ENCODE measurements at regions not wholly inside any gene's neighbourhood (a gene's known extent, or its start where the extent isn't known, plus 50 kb on each side); places are given as distances from the start of the nearest gene placed in this dataset.

- TF ChIP-seq CTCF (IDR thresholded peaks at IDR 0.05) (no peak), REST (IDR thresholded peaks at IDR 0.05; ENCODE audit: insufficient read depth in 1 of 2, low read depth in 2 of 2, low read length in 1 of 2) (no peak), POLR2AphosphoS5 (IDR thresholded peaks at IDR 0.05; ENCODE audit: low read depth, low read length) (no peak)
Observed at GRCh38 chr4:8526363-8526855, 53.8 kb upstream of the GPR78 start.
